HG03159 (cell line): ENCODE measurements at regions not wholly inside any gene's neighbourhood (a gene's known extent, or its start where the extent isn't known, plus 50 kb on each side); places are given as distances from the start of the nearest gene placed in this dataset.
"Not testable (repeated sequence)": the region's sequence is repeated elsewhere in the genome, so short reads cannot be mapped to it uniquely, and the experiment has no call there.

ENCODE experiments used
- ATAC-seq: cut with Tn5 transposase; IDR thresholded peaks from one replicate; pipeline ENCODE4 v1.9.1; 2021; ENCODE audit warnings: mild to moderate bottlenecking, moderate library complexity; ENCODE audit not compliant: unreplicated experiment

GRCh38 chr12:126908765-126909142, 1358.2 kb upstream of the TMEM132C start:
- no peak for ATAC-seq

DNA sequence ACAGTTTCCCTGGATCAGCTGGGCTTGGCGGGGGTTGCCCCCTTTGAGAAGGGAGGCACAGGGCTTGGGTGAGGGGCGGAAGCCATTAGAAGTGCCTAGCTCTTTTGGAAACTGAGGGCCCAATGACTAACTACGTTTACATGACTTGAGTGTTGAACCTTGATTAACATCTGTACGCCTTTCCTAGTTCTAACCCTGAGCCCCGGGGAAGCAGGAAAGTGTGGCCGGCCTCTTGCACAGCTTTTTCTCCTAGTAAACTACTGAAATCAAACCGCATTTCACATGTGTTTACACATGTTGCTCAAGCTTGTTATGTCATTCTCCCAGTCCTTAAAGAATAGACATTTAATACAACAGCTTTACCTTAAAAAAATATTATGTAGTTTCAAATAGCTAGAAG, 1356.4 kb upstream of the TMEM132C start:
- ATAC-seq: no peak

GRCh38 chr12:126912111-126912510, 1354.9 kb upstream of the TMEM132C start:
- ATAC-seq: no peak

- no peak for ATAC-seq
These were observed 1352.7 kb upstream of the TMEM132C start for GRCh38 chr12:126914170-126914793.

GRCh38 chr12:126915309-126915708, 1351.7 kb upstream of the TMEM132C start:
- no peak for ATAC-seq

GRCh38 chr12:126926023-126926594, 1340.9 kb upstream of the TMEM132C start:
- ATAC-seq: no peak

GRCh38 chr12:126930234-126930633, 1336.7 kb upstream of the TMEM132C start:
- no peak for ATAC-seq

DNA sequence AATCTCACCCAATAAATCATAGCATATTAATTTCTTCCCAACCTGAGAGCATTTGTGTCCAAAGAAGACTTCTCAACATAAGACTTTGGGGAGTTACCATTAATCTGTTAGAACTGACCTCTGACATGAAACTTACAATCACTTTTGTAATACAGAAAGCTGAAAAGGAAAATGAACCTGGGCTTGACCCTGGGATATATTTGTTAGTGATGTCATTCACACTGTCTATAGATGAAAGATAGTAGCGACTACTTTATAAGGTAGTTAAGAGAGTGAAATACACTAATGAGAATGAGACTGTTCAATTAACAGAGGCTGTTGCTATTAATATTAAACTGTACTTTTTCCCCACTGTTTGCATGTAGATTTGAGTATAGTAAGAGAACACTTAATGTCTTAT, 1334.8 kb upstream of the TMEM132C start:
- ATAC-seq: no peak

- no peak for ATAC-seq
These were observed 1331.5 kb upstream of the TMEM132C start for GRCh38 chr12:126935435-126935834.

- no peak for ATAC-seq
These were observed 1330.7 kb upstream of the TMEM132C start for GRCh38 chr12:126936181-126936851.

DNA sequence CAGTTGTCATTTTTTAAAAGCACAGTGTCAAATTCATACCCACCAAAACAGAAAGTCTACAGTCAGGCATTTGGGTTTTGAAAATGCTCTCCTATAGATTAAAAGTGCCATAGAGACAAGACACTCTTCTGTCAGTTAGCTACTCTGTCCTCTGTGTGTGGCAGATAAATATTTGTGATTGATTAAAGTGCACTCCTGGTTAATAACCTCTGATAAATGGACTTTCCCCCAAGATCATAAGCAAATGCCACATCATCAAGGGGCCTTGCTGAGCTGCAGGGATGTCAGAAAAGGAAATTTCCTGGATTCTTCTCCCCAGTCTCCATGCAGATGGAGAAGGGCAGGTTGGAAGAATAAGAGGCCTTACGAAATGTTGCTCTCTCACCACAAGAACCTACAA, 1329.5 kb upstream of the TMEM132C start:
- ATAC-seq: no peak

DNA sequence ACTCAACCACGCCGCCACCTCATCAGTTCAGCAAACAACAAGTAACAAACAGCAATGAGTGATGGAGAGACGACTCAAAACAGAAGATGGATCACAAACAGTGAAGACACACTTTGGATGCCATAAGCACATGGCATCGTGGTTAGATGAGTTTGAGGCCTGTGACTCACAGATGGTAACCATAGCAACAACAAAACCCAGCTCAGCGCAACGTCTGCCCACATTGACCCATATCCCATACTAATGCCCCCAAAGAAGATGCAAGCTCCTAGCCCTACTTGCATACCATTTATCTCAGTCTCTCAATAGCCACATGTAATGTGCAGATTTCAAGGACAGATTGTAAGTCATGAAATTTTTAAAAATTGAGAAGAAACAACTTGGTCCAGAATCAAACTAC, 1322.3 kb upstream of the TMEM132C start:
- ATAC-seq: no peak

- not testable (repeated sequence) for ATAC-seq
These were observed 1320.0 kb upstream of the TMEM132C start for GRCh38 chr12:126946958-126947357.

- no peak for ATAC-seq
These were observed 1317.4 kb upstream of the TMEM132C start for GRCh38 chr12:126949558-126949957.

- no peak for ATAC-seq
These were observed 1316.7 kb upstream of the TMEM132C start for GRCh38 chr12:126950266-126950665.

- no peak for ATAC-seq
These were observed 1314.6 kb upstream of the TMEM132C start for GRCh38 chr12:126952096-126953007.

DNA sequence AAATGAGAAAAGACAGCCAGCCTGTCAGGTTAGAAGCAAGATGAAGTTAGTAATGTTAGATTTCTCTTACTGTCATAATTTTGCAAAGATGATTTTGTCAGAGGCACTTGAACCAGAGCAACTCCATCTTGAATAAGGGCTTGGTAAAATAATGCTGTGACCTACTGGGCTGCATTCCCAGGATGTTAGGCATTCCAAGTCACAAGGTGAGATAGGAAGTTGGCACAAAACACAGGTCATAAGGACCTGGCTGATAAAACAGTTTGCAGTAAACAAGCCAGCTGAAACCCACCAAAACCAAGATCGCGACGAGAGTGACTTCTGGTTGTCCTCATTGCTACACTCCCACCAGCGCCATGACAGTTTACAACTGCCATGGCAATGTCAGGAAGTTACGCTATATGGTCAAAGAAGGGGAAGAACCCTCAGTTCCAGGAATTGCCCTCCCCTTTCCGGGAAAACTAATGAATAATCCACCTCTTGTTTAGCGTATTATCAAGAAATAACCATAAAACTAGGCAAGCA, 1313.5 kb upstream of the TMEM132C start:
- ATAC-seq: no peak

DNA sequence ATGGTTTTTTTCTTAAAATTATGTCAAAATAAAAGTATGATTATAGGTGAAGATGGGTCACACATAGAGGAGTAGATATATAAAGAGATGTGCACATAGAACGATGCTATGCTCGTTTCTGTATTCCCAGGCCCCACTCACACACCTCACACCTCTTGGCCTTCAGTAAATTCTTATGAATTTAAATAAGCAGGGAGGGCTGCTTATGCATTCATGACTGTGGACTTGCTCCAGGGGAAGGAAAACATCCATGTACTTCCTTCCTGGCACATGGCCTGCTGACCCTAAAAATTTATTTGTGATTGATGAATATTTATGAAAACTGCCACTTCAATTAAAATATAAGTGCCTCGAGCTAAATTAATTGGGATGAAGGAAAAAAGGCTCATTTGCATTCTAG, 1306.7 kb upstream of the TMEM132C start:
- ATAC-seq: no peak

GRCh38 chr12:126960709-126961108, 1306.3 kb upstream of the TMEM132C start:
- no peak for ATAC-seq

DNA sequence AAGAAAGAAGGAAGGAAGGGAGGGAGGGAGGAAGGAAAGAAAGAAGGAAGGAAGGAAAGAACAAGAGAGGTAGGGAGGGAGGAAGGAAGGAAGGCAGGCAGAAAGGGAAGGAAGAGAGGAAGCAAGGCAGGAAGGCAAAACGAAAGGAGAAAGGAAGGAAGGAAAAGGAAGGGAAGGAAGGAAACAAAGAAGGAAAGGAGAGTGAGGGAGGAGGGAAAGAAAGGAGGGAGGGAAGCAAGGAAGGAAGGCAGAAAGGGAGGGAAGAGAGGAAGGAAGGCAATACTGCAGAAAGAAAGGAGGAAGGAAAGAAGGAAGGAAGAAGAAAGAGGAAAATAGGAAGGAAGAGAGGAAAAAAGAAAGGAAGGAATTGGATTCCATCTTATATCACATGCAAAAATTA, 1303.1 kb upstream of the TMEM132C start:
- ATAC-seq: no peak

DNA sequence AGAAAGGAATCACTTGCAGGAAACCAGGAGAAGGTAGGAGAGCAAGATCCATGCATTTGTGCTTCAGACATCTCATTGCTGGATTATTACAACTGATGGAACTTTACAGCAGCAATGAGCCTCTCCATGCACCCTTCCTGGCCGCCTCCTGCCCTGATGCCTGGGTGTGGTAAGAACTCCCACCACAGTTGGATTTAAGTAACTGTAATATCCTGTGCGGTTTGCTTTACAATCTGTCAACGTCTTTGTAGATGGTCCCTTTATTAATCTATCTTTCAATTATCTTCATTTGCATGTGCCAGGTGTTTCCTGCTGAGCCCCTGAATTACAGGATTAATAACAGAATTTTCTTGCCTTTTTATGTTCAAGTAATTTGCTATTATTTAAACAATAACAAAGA, 1300.5 kb upstream of the TMEM132C start:
- ATAC-seq: no peak
